ENCODE measurements at regions not wholly inside any gene's neighbourhood (a gene's known extent, or its start where the extent isn't known, plus 50 kb on each side); places are given as distances from the start of the nearest gene placed in this dataset.

GRCh38 chr6:90982581-90982980 lies 395.7 kb upstream of the MAP3K7 start:
- DNase-seq (ENCODE audit: low read depth), result no peak
- no peak overlapping the region for H3K4me3 ChIP-seq (ENCODE audit: low read depth, low read length)
- no peak for TF ChIP-seq CTCF (conservative IDR thresholded peaks at IDR 0.05; ENCODE audit: low read depth, low read length)

GRCh38 chr6:90982051-90982450 lies 395.2 kb upstream of the MAP3K7 start:
- no peak for TF ChIP-seq CTCF (conservative IDR thresholded peaks at IDR 0.05; ENCODE audit: low read depth, low read length)
- no peak for DNase-seq (ENCODE audit: low read depth)
- H3K4me3 ChIP-seq (ENCODE audit: low read depth, low read length), result no peak overlapping the region

GRCh38 chr6:90978046-90978445 lies 391.2 kb upstream of the MAP3K7 start:
- no peak for TF ChIP-seq CTCF (conservative IDR thresholded peaks at IDR 0.05; ENCODE audit: low read depth, low read length)

GRCh38 chr6:90977513-90977912 lies 390.6 kb upstream of the MAP3K7 start:
- TF ChIP-seq CTCF (conservative IDR thresholded peaks at IDR 0.05; ENCODE audit: low read depth, low read length), result no peak
- H3K4me3 ChIP-seq (ENCODE audit: low read depth, low read length), result no peak overlapping the region

More at GRCh38 chr6:90978046-90978445, 391.2 kb upstream of the MAP3K7 start:
- no peak overlapping the region for H3K4me3 ChIP-seq (ENCODE audit: low read depth, low read length)
- DNase-seq (ENCODE audit: low read depth), result peak; percentile 7

GRCh38 chr6:90976341-90976740 lies 389.5 kb upstream of the MAP3K7 start:
- DNase-seq (ENCODE audit: low read depth), result no peak
- H3K4me3 ChIP-seq (ENCODE audit: low read depth, low read length), result no peak overlapping the region
- no peak for TF ChIP-seq CTCF (conservative IDR thresholded peaks at IDR 0.05; ENCODE audit: low read depth, low read length)

More at GRCh38 chr6:90977513-90977912, 390.6 kb upstream of the MAP3K7 start:
- DNase-seq (ENCODE audit: low read depth), result no peak

GRCh38 chr6:90975741-90976140 lies 388.9 kb upstream of the MAP3K7 start:
- TF ChIP-seq CTCF (conservative IDR thresholded peaks at IDR 0.05; ENCODE audit: low read depth, low read length), result no peak
- no peak overlapping the region for H3K4me3 ChIP-seq (ENCODE audit: low read depth, low read length)
- DNase-seq (ENCODE audit: low read depth), result no peak

- H3K4me3 ChIP-seq (ENCODE audit: low read depth, low read length), result no peak overlapping the region
- no peak for TF ChIP-seq CTCF (conservative IDR thresholded peaks at IDR 0.05; ENCODE audit: low read depth, low read length)
- no peak for DNase-seq (ENCODE audit: low read depth)
Measured at GRCh38 chr6:90973188-90973587, 386.3 kb upstream of the MAP3K7 start.
